GM23248 (cell line): ENCODE measurements at regions not wholly inside any gene's neighbourhood (a gene's known extent, or its start where the extent isn't known, plus 50 kb on each side); places are given as distances from the start of the nearest gene placed in this dataset.

Experiments
- EZH2 ChIP-seq: fragments of 200-600 bp; sonication (generic); IDR thresholded peaks from 2 replicates; pipeline ENCODE4 v1.6.1; 2018; ENCODE audit warnings: antibody characterized with exemption, mild to moderate bottlenecking; ENCODE audit not compliant: insufficient read depth, poor library complexity, severe bottlenecking
- EZH2phosphoT487 ChIP-seq: fragments of 200-600 bp; sonication (generic); IDR thresholded peaks from 2 replicates; pipeline ENCODE4 v1.6.1; 2018; ENCODE audit warnings: antibody characterized with exemption, moderate library complexity, mild to moderate bottlenecking, low read depth; ENCODE audit not compliant: insufficient read depth

GRCh38 chr4:24743206-24743605 lies 52.2 kb upstream of the SOD3 start:
- TF ChIP-seq EZH2, result no peak
- TF ChIP-seq EZH2phosphoT487, result no peak
